ENCODE measurements at regions not wholly inside any gene's neighbourhood (a gene's known extent, or its start where the extent isn't known, plus 50 kb on each side); places are given as distances from the start of the nearest gene placed in this dataset.

DNA sequence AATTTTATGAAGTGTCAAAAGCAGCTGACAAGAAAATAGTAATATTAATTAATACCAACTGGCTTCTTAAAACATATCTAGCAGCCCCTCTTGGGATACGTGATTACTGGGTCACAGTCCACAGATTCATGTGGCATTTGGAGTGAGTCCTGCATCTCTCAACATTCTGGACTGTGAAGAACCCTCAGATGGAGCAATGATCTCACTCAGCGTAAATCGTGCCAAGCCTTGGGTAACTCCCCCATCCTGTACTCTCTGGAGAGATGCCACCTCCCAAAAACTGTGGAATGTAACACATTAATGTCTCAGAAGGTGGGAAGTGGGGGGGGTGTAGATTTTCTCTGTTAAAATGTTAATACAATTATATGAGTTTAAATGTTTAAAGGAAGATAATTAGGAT, 118.2 kb upstream of the IQCM start:
- TF ChIP-seq, protein P1, sequence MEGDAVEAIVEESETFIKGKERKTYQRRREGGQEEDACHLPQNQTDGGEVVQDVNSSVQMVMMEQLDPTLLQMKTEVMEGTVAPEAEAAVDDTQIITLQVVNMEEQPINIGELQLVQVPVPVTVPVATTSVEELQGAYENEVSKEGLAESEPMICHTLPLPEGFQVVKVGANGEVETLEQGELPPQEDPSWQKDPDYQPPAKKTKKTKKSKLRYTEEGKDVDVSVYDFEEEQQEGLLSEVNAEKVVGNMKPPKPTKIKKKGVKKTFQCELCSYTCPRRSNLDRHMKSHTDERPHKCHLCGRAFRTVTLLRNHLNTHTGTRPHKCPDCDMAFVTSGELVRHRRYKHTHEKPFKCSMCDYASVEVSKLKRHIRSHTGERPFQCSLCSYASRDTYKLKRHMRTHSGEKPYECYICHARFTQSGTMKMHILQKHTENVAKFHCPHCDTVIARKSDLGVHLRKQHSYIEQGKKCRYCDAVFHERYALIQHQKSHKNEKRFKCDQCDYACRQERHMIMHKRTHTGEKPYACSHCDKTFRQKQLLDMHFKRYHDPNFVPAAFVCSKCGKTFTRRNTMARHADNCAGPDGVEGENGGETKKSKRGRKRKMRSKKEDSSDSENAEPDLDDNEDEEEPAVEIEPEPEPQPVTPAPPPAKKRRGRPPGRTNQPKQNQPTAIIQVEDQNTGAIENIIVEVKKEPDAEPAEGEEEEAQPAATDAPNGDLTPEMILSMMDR (IDR thresholded peaks at IDR 0.05 in 2 of 3, conservative IDR thresholded peaks at IDR 0.05 in 1 of 3; ENCODE audit: control insufficient read depth in 2 of 3, extremely low read depth in 1 of 3, insufficient read depth in 1 of 3, low read depth in 3 of 3, low read length in 3 of 3): no peak
- no peak for TF ChIP-seq RAD21 (IDR thresholded peaks at IDR 0.05; ENCODE audit: insufficient read depth, low read depth, low read length)
- TF ChIP-seq RFX5 (IDR thresholded peaks at IDR 0.05; ENCODE audit: low read depth, low read length): no peak
- no peak for TF ChIP-seq BACH1 (IDR thresholded peaks at IDR 0.05; ENCODE audit: borderline replicate concordance)
- TF ChIP-seq HDAC2 (IDR thresholded peaks at IDR 0.05): no peak
- no peak for TF ChIP-seq GATAD2B (conservative IDR thresholded peaks at IDR 0.05; ENCODE audit: low read depth)
- no peak for TF ChIP-seq YY1 (IDR thresholded peaks at IDR 0.05; ENCODE audit: low read depth, low read length)
- TF ChIP-seq TCF3 (IDR thresholded peaks at IDR 0.05; ENCODE audit: borderline replicate concordance, insufficient read depth, low read depth, low read length): no peak
- no peak for TF ChIP-seq POLR2A (IDR thresholded peaks at IDR 0.05; ENCODE audit: low read depth, low read length)
- TF ChIP-seq EZH2 (IDR thresholded peaks at IDR 0.05; ENCODE audit: borderline replicate concordance, control insufficient read depth, low read depth, low read length): no peak
- no peak for TF ChIP-seq CEBPB (IDR thresholded peaks at IDR 0.05; ENCODE audit: borderline replicate concordance in 1 of 2, low read depth in 2 of 2, low read length in 2 of 2)
- no peak for TF ChIP-seq NFIC (IDR thresholded peaks at IDR 0.05; ENCODE audit: low read depth, low read length)

All from GM12878 (cell line).